ENCODE measurements at regions not wholly inside any gene's neighbourhood (a gene's known extent, or its start where the extent isn't known, plus 50 kb on each side); places are given as distances from the start of the nearest gene placed in this dataset.

GRCh38 chr17:12523244-12523643 is 142.4 kb upstream of the MYOCD start (continued):
- TF ChIP-seq E4F1 (IDR thresholded peaks at IDR 0.05; ENCODE audit: borderline replicate concordance, partially characterized antibody) (no peak), ZNF24 (IDR thresholded peaks at IDR 0.05) (no peak), PAX8 (IDR thresholded peaks at IDR 0.05) (no peak), BACH1 (IDR thresholded peaks at IDR 0.05; ENCODE audit: borderline replicate concordance) (no peak), CUX1 (IDR thresholded peaks at IDR 0.05; ENCODE audit: insufficient replicate concordance, low read depth, low read length) (no peak), NFIC (IDR thresholded peaks at IDR 0.05; ENCODE audit: low read depth, low read length) (no peak), ZBTB11 (CRISPR knock-in tag; IDR thresholded peaks at IDR 0.05) (no peak), NFYB (IDR thresholded peaks at IDR 0.05; ENCODE audit: insufficient read depth, low read depth, low read length) (no peak), ZBTB4 (CRISPR knock-in tag; IDR thresholded peaks at IDR 0.05) (no peak)

Data from GM12878 (cell line).